HepG2 (cell line): ENCODE measurements at regions not wholly inside any gene's neighbourhood (a gene's known extent, or its start where the extent isn't known, plus 50 kb on each side); places are given as distances from the start of the nearest gene placed in this dataset.

Experiments used
- ATAC-seq: fragments of 200-7000 bp; cut with Tn5 transposase; 3 replicates; pipeline ENCODE4 v1.9.1; 2020; ENCODE audit warnings: mild to moderate bottlenecking, moderate library complexity
- BruUV-seq: library from RNA; stranded (reverse); fragments of 400-500 nt; replicated peaks from 2 replicates; lab custom pipeline; 2021; lab: Mats Ljungman, UMichigan
- CTCF ChIA-PET: fragments of 300-600 bp; formaldehyde crosslinking; extraction: SDS; loops from one replicate; lab custom pipeline; 2021; ENCODE audit warnings: low total read pairs, inconsistent platforms, low intra/inter-chr PET ratio; lab: Yijun Ruan, JAX
- POLR2A ChIA-PET: fragments of 350-600 bp; sonication (Branson Sonifier 250); formaldehyde crosslinking; loops from one replicate; lab custom pipeline; 2020; ENCODE audit warnings: antibody characterized with exemption, inconsistent platforms; lab: Yijun Ruan, JAX
- DNase-seq: peaks from one replicate; pipeline ENCODE4 v3.0.0-alpha.2; 2015; ENCODE audit warnings: low spot score
- FAIRE-seq: peaks from 3 replicates; lab custom pipeline; 2011; peaks lifted over from hg19 to GRCh38; lab: Jason Lieb, UNC
- H2AFZ ChIP-seq: one replicate; pipeline ENCODE4 v1.6.1; 2011; ENCODE audit warnings: low read length, inconsistent platforms
- H3K27ac ChIP-seq: fragments of 300-600 bp; 3 replicates; pipeline ENCODE4 v1.8.0; 2011; ENCODE audit warnings: mixed run types, mild to moderate bottlenecking, mixed read lengths, low read length, inconsistent platforms; ENCODE audit not compliant: insufficient read depth; ENCODE audit errors: extremely low read length
- H3K27me3 ChIP-seq, 2 experiments: fragments of 200-600 bp in 1 of 2; 2 replicates in 1 of 2; 3 replicates in 1 of 2; pipeline versions ENCODE4 v1.6.0 to v1.8.0; 2011; ENCODE audit warnings: low read length in 2 of 2, mild to moderate bottlenecking in 2 of 2, moderate library complexity in 2 of 2, inconsistent platforms in 1 of 2; ENCODE audit not compliant: insufficient read depth in 2 of 2, control insufficient read depth in 1 of 2
- H3K36me3 ChIP-seq, 2 experiments: fragments of 200-600 bp in 1 of 2; replicated peaks in 1 of 2; 2 replicates in 1 of 2; 3 replicates in 1 of 2; pipeline versions ENCODE4 v1.5.1 to v1.8.0; 2011; ENCODE audit warnings: low read length in 2 of 2, inconsistent platforms in 1 of 2; ENCODE audit not compliant: insufficient read depth in 2 of 2, control insufficient read depth in 1 of 2
- H3K4me1 ChIP-seq: 2 replicates; pipeline ENCODE4 v1.5.1; 2012; ENCODE audit warnings: low read length, inconsistent platforms; ENCODE audit not compliant: insufficient read depth
- H3K4me2 ChIP-seq: 2 replicates; pipeline ENCODE4 v1.6.0; 2011; ENCODE audit warnings: low read depth, low read length, inconsistent platforms
- H3K4me3 ChIP-seq, 3 experiments: fragments of 200-600 bp in 1 of 3; sonication (generic), shearing (Covaris generic) in 1 of 3; replicated peaks in 1 of 3; 2 replicates each; pipeline ENCODE4 v1.5.1; 2011 to 2016; ENCODE audit warnings: low read length in 3 of 3, inconsistent platforms in 2 of 3, low read depth in 2 of 3, mild to moderate bottlenecking in 2 of 3, control low read depth in 1 of 3, mixed read lengths in 1 of 3; ENCODE audit not compliant: insufficient read depth in 1 of 3
- H3K79me2 ChIP-seq: one replicate; pipeline ENCODE4 v1.6.1; 2011; ENCODE audit warnings: low read length, inconsistent platforms; ENCODE audit not compliant: insufficient read depth
- H3K9ac ChIP-seq: 2 replicates; pipeline ENCODE4 v1.6.0; 2011; ENCODE audit warnings: mild to moderate bottlenecking, low read depth, low read length, inconsistent platforms; ENCODE audit not compliant: insufficient read depth
- H3K9me3 ChIP-seq: 2 replicates; pipeline ENCODE4 v1.5.1; 2012; ENCODE audit warnings: mild to moderate bottlenecking, low read length
- H4K20me1 ChIP-seq: 2 replicates; pipeline ENCODE4 v1.6.0; 2011; ENCODE audit warnings: inconsistent platforms, mild to moderate bottlenecking, low read length, moderate library complexity; ENCODE audit not compliant: insufficient read depth
- ATF2 ChIP-seq: sonication (generic); formaldehyde crosslinking; IDR thresholded peaks from 2 replicates; pipeline ENCODE4 v1.4.0; 2020; ENCODE audit warnings: missing genetic modification reagents
- DDIT3 ChIP-seq: sonication (generic); formaldehyde crosslinking; IDR thresholded peaks from 2 replicates; pipeline ENCODE4 v1.4.0; 2020; ENCODE audit warnings: mild to moderate bottlenecking, missing genetic modification reagents
- ELF1 ChIP-seq: sonication (generic); formaldehyde crosslinking; IDR thresholded peaks from 2 replicates; pipeline ENCODE4 v1.4.0; 2020; ENCODE audit warnings: missing genetic modification reagents
- MIER2 ChIP-seq: IDR thresholded peaks from 2 replicates; pipeline ENCODE4 v1.6.1; 2016; ENCODE audit warnings: missing biosample characterization, missing genetic modification reagents
- NFYB ChIP-seq: sonication (generic); formaldehyde crosslinking; IDR thresholded peaks from 2 replicates; pipeline ENCODE4 v1.4.0; 2020; ENCODE audit warnings: missing genetic modification reagents
- NR3C1 ChIP-seq: sonication (generic); formaldehyde crosslinking; IDR thresholded peaks from 2 replicates; pipeline ENCODE4 v1.4.0; 2020; ENCODE audit warnings: missing genetic modification reagents
- POLR2A ChIP-seq, 2 experiments: IDR thresholded peaks; 2 replicates each; pipeline ENCODE4 v1.6.1; 2011; ENCODE audit warnings: low read depth in 2 of 2, low read length in 2 of 2, mild to moderate bottlenecking in 1 of 2, moderate library complexity in 1 of 2; ENCODE audit not compliant: insufficient read depth in 1 of 2
- SUZ12 ChIP-seq: fragments of 150-350 bp; IDR thresholded peaks from 2 replicates; pipeline ENCODE4 v1.6.1; 2014; ENCODE audit warnings: low read depth, low read length
- TBX3 ChIP-seq: fragments of 450-650 bp; IDR thresholded peaks from 2 replicates; pipeline ENCODE4 v1.6.1; 2017; ENCODE audit warnings: antibody characterized with exemption, mild to moderate bottlenecking, inconsistent platforms, borderline replicate concordance
- ZKSCAN8 ChIP-seq: IDR thresholded peaks from 2 replicates; pipeline ENCODE4 v1.6.1; 2016; ENCODE audit warnings: borderline replicate concordance, missing genetic modification reagents, missing compliant biosample characterization
- ZNF441 ChIP-seq: sonication (generic); formaldehyde crosslinking; IDR thresholded peaks from 2 replicates; pipeline ENCODE4 v1.7.0; 2021; ENCODE audit warnings: missing genetic modification reagents, borderline replicate concordance
- ZNF570 ChIP-seq: sonication (generic); formaldehyde crosslinking; IDR thresholded peaks from 2 replicates; pipeline ENCODE4 v1.4.0; 2020; ENCODE audit warnings: mild to moderate bottlenecking, missing genetic modification reagents, borderline replicate concordance
- ZNF768 ChIP-seq: sonication (generic); formaldehyde crosslinking; IDR thresholded peaks from 2 replicates; pipeline ENCODE4 v1.4.0; 2020; ENCODE audit warnings: missing genetic modification reagents
- WGBS: methylation state at CpG from one replicate; pipeline ENCODE4 v1.1.6; 2017; ENCODE audit warnings: low lambda C conversion rate; 5-methylcytosine and 5-hydroxymethylcytosine counted together
- in situ Hi-C: cut with HindIII; loops from 2 replicates; pipeline ENCODE4 v1.10.0; 2017; ENCODE audit warnings: low pct_unique_long_range_greater_than_20kb; ENCODE audit not compliant: extremely low pct_ligation_motif_present
- intact Hi-C: fragments of 100-400 bp; cut with micrococcal nuclease; formaldehyde crosslinking; loops from one replicate; pipeline ENCODE4 v1.10.0; 2022; ENCODE audit not compliant: unreplicated experiment
- TF ChIP-seq, protein P1 (sequence below): IDR thresholded peaks from 2 replicates; pipeline ENCODE4 v1.6.1; 2016; ENCODE audit warnings: low read depth, borderline replicate concordance
- TF ChIP-seq, protein P2 (sequence below): IDR thresholded peaks from 2 replicates; pipeline ENCODE4 v1.4.0; 2020; ENCODE audit warnings: mild to moderate bottlenecking, missing genetic modification reagents

DNA sequence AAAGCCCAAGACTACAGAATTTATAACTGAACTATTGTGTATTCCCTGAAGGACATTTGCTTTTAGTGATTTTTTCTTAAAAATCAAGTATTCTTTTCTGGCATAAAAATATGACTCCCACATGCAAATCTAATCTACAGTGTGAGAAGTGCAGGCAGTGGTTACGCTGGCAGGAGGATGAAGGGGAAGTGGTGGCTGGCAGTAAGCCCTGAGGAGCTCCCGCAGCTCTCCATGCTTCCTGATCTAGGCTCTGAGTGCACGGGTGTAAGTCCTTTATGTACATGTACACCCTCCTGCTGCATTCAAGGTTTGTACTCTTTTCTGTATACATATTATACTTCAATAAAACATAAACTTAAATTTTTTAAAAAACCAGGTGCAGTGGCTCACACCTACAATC, 67.5 kb upstream of the PRDX6 start (continued):
- TF ChIP-seq SUZ12 (no peak), ZNF768 (CRISPR knock-in tag) (no peak), ATF2 (CRISPR knock-in tag) (no peak), MIER2 (CRISPR knock-in tag) (no peak), ELF1 (CRISPR knock-in tag) (no peak), POLR2A (IDR thresholded peaks at IDR 0.05; ENCODE audit: insufficient read depth in 1 of 2, low read depth in 2 of 2, low read length in 2 of 2) (no peak), NFYB (CRISPR knock-in tag) (no peak), TBX3 (no peak)
- TF ChIP-seq, protein P1, sequence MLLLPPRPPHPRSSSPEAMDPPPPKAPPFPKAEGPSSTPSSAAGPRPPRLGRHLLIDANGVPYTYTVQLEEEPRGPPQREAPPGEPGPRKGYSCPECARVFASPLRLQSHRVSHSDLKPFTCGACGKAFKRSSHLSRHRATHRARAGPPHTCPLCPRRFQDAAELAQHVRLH: no peak

DNA sequence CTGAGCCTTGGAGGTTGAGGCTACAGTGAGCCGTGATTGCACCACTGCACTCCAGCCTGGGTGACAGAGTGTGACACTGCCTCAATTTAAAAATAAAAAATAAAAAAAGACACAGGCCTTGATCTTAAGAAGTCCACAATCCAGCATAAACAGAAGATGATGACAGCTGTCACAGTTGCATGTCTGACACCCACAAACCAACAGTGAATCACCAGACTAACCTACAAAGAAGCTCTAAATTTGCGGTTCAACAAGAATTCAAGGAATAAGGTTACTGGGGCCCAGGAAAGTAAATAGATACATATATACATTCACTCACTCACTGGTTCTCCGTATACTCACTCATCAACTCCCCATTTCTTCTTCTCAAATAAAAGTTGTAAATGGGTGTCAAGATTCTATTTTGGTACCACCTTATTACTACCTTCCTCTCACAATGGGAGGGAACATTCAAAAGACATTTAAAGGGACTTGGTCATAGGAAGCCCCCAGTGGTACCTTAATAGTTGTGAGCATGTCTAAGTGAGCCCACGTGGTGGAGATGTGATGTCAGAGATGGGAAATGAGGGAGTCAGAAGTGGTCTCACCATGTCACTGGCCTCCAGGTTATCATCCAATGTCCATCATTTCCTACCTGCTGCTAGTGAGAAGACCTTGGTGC, 66.9 kb upstream of the PRDX6 start:
- H4K20me1 ChIP-seq: no peaks in the 10 kb centered on the region
- CTCF ChIA-PET: no interaction called here
- 97% methylated on average over 4 of the region's 4 CpGs for WGBS
- no peak overlapping the region for H3K4me3 ChIP-seq
- TF ChIP-seq NR3C1 (CRISPR knock-in tag) (no peak), ZKSCAN8 (no peak), ZNF570 (CRISPR knock-in tag) (no peak), ZNF441 (CRISPR knock-in tag) (no peak), DDIT3 (CRISPR knock-in tag) (no peak)
- TF ChIP-seq, protein P2, sequence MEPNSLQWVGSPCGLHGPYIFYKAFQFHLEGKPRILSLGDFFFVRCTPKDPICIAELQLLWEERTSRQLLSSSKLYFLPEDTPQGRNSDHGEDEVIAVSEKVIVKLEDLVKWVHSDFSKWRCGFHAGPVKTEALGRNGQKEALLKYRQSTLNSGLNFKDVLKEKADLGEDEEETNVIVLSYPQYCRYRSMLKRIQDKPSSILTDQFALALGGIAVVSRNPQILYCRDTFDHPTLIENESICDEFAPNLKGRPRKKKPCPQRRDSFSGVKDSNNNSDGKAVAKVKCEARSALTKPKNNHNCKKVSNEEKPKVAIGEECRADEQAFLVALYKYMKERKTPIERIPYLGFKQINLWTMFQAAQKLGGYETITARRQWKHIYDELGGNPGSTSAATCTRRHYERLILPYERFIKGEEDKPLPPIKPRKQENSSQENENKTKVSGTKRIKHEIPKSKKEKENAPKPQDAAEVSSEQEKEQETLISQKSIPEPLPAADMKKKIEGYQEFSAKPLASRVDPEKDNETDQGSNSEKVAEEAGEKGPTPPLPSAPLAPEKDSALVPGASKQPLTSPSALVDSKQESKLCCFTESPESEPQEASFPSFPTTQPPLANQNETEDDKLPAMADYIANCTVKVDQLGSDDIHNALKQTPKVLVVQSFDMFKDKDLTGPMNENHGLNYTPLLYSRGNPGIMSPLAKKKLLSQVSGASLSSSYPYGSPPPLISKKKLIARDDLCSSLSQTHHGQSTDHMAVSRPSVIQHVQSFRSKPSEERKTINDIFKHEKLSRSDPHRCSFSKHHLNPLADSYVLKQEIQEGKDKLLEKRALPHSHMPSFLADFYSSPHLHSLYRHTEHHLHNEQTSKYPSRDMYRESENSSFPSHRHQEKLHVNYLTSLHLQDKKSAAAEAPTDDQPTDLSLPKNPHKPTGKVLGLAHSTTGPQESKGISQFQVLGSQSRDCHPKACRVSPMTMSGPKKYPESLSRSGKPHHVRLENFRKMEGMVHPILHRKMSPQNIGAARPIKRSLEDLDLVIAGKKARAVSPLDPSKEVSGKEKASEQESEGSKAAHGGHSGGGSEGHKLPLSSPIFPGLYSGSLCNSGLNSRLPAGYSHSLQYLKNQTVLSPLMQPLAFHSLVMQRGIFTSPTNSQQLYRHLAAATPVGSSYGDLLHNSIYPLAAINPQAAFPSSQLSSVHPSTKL (CRISPR knock-in tag): no peak
- TF ChIP-seq, all 625 proteins: peak for 0
- H3K79me2 ChIP-seq: no peaks in the 10 kb centered on the region
- intact Hi-C loops (no loop called here), in situ Hi-C loops (loop anchor here (10.0 kb wide), 1 partner anchor 665 kb away; no protein-coding TSS in a partner anchor)
- ATAC-seq (no peak), FAIRE-seq (no peak), DNase-seq (no peak)
- no peaks in the 10 kb centered on the region for H3K36me3 ChIP-seq
- no peak overlapping the region for H3K9ac ChIP-seq
- H3K9me3 ChIP-seq: no peaks in the 10 kb centered on the region
- BruUV-seq: no TSS peak
- H3K4me2 ChIP-seq: no peak overlapping the region
- no peaks in the 10 kb centered on the region for H3K4me1 ChIP-seq
- POLR2A ChIA-PET: no interaction called here
- H3K27ac ChIP-seq: no peak overlapping the region
- no peaks in the 10 kb centered on the region for H3K27me3 ChIP-seq
- no peak overlapping the region for H2AFZ ChIP-seq
